ENCODE measurements at regions not wholly inside any gene's neighbourhood (a gene's known extent, or its start where the extent isn't known, plus 50 kb on each side); places are given as distances from the start of the nearest gene placed in this dataset.

DNA sequence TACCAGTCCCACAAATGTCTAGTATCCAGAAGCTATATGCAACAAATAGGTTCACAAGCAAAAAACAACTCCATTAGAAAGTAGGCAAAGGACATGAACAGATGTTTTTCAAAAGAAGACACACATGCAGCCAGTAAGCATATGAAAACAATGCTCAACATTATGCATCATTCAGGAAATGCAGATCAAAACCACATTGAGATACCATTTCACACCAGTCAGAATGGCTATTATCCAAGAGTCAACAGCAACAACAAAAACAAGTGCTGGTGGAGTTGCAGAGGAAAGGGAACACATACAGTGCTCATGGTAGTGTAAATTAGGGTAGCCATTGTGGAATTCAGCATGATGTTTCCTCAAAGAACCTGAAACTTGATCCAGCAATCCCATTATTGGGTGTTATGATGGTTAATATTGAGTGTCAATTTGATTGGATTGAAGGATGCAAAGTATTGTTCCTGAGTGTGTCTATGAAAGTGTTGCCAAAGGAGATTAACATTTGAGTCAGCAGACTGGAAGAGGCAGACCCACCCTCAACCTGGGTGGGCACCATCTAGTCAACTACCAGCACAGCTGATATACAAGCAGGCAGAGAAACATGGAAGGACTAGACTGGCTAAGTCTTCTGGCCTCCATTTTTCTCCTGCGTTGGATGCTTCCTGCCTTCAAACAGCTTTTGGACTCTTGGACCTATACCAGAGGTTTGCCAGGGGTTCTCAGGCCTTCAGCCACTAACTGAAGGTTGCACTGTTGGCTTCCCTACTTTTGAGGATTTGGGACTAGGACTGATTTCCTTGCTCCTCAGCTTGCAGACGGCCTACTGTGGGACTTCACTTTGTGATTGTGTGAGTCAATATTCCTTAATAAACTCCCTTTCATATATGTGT is 218.4 kb upstream of the SEMA3D start:
- no peak for DNase-seq
- Histone ChIP-seq H3K56ac (ENCODE audit: low read length) (no peak overlapping the region), H3K18ac (ENCODE audit: low read length) (no peak overlapping the region), H3K4me2 (ENCODE audit: low read length) (no peak overlapping the region), H2BK120ac (ENCODE audit: low read depth, low read length) (no peak overlapping the region), H2BK5ac (ENCODE audit: low read length) (no peak overlapping the region), H3K4me1 (ENCODE audit: control insufficient read depth, low read depth, low read length) (no peaks in the 10 kb centered on the region), H3K27ac (ENCODE audit: low read depth, low read length) (no peak overlapping the region), H3K23ac (ENCODE audit: low read length) (no peak overlapping the region), H3K9ac (ENCODE audit: low read length) (no peak overlapping the region), H3K27me3 (ENCODE audit: insufficient read depth, low read length, poor library complexity) (no peaks in the 10 kb centered on the region), H3K4me3 (ENCODE audit: low read length) (no peak overlapping the region), H3K79me2 (ENCODE audit: control insufficient read depth, insufficient read depth, low read length) (no peaks in the 10 kb centered on the region), H3K4ac (ENCODE audit: low read depth, low read length) (no peak overlapping the region), H3K79me1 (ENCODE audit: low read length) (no peaks in the 10 kb centered on the region), H2AK5ac (ENCODE audit: low read length) (no peak overlapping the region), H4K5ac (ENCODE audit: low read length) (no peak overlapping the region), H4K8ac (ENCODE audit: low read depth, low read length) (no peak overlapping the region), H3K36me3 (ENCODE audit: control insufficient read depth, insufficient read depth, low read length) (no peaks in the 10 kb centered on the region), H2BK15ac (replicated peaks; ENCODE audit: low read depth) (no peak overlapping the region)
- no CpG with 5 or more reads among the region's 2 CpGs for WGBS (ENCODE audit: extremely low coverage, insufficient coverage, low lambda C conversion rate)

DNA sequence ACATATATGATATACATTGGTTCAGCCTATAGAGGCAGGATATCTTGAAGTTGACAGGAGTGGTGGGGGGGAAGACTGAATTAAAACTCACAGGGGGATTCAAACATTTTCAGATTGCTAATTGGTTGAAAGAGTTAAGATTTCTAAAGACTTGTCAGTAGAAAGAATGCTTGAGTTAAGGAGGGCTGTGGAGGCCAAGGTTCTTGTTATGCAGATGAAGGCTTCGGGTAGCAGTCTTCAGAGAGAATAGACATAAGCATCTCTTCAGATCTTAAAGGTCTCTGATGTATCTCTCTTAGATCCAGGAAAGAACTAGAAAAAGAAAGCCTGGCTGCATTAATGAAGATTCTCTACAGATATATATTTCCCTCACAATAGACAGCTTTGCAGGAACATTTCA is 209.8 kb upstream of the SEMA3D start:
- WGBS (ENCODE audit: extremely low coverage, insufficient coverage, low lambda C conversion rate), result no CpG with 5 or more reads among the region's 1 CpG
- Histone ChIP-seq H3K4ac (ENCODE audit: low read depth, low read length) (no peak overlapping the region), H2BK120ac (ENCODE audit: low read depth, low read length) (no peak overlapping the region)

DNA sequence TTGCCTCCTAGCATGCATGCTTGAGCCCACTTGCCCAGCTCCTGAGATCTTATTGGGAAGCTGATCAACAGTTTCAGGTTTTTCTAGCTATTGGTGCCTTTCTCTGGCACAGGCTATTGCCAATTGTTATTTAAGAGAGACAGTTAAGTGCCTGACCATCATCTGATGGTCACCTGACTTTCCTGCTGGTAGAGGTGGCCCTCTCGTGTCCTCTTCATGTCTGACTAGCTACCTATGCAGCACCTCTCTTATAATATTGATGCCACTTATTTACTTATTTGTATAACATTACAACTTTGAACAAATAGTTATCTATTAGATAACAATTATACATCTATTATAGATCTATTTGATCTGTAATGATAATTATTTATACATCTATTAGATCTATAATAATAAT is 205.9 kb upstream of the SEMA3D start:
- Histone ChIP-seq H3K4me2 (ENCODE audit: low read length) (no peak overlapping the region), H2BK120ac (ENCODE audit: low read depth, low read length) (no peak overlapping the region), H3K4me3 (ENCODE audit: low read length) (no peak overlapping the region), H3K79me1 (ENCODE audit: low read length) (no peaks in the 10 kb centered on the region), H2BK15ac (replicated peaks; ENCODE audit: low read depth) (no peak overlapping the region), H3K27ac (ENCODE audit: low read depth, low read length) (no peak overlapping the region), H3K56ac (ENCODE audit: low read length) (no peak overlapping the region), H2AK5ac (ENCODE audit: low read length) (no peak overlapping the region), H4K8ac (ENCODE audit: low read depth, low read length) (no peak overlapping the region), H4K5ac (ENCODE audit: low read length) (no peak overlapping the region), H3K18ac (ENCODE audit: low read length) (no peak overlapping the region), H2BK5ac (ENCODE audit: low read length) (no peak overlapping the region), H3K4me1 (ENCODE audit: control insufficient read depth, low read depth, low read length) (no peaks in the 10 kb centered on the region), H3K79me2 (ENCODE audit: control insufficient read depth, insufficient read depth, low read length) (no peaks in the 10 kb centered on the region), H3K36me3 (ENCODE audit: control insufficient read depth, insufficient read depth, low read length) (no peaks in the 10 kb centered on the region), H3K27me3 (ENCODE audit: insufficient read depth, low read length, poor library complexity) (no peaks in the 10 kb centered on the region), H3K23ac (ENCODE audit: low read length) (no peak overlapping the region), H3K4ac (ENCODE audit: low read depth, low read length) (no peak overlapping the region), H3K9ac (ENCODE audit: low read length) (no peak overlapping the region)
- WGBS (ENCODE audit: extremely low coverage, insufficient coverage, low lambda C conversion rate), result no CpG with 5 or more reads among the region's 1 CpG
- no peak for DNase-seq

More for the DNA sequence above, 209.8 kb upstream of the SEMA3D start:
- no peaks in the 10 kb centered on the region for H3K27me3 ChIP-seq (ENCODE audit: insufficient read depth, low read length, poor library complexity)
- no peaks in the 10 kb centered on the region for H3K79me2 ChIP-seq (ENCODE audit: control insufficient read depth, insufficient read depth, low read length)
- H3K4me3 ChIP-seq (ENCODE audit: low read length), result no peak overlapping the region
- no peak overlapping the region for H3K18ac ChIP-seq (ENCODE audit: low read length)
- H3K27ac ChIP-seq (ENCODE audit: low read depth, low read length), result no peak overlapping the region
- DNase-seq, result no peak
- H3K23ac ChIP-seq (ENCODE audit: low read length), result no peak overlapping the region
- H3K56ac ChIP-seq (ENCODE audit: low read length), result no peak overlapping the region
- H4K8ac ChIP-seq (ENCODE audit: low read depth, low read length), result no peak overlapping the region
- H3K79me1 ChIP-seq (ENCODE audit: low read length), result no peaks in the 10 kb centered on the region
- no peaks in the 10 kb centered on the region for H3K4me1 ChIP-seq (ENCODE audit: control insufficient read depth, low read depth, low read length)
- no peaks in the 10 kb centered on the region for H3K36me3 ChIP-seq (ENCODE audit: control insufficient read depth, insufficient read depth, low read length)
- no peak overlapping the region for H4K5ac ChIP-seq (ENCODE audit: low read length)
- H2AK5ac ChIP-seq (ENCODE audit: low read length), result no peak overlapping the region
- H3K9ac ChIP-seq (ENCODE audit: low read length), result no peak overlapping the region
- no peak overlapping the region for H2BK5ac ChIP-seq (ENCODE audit: low read length)
- H3K4me2 ChIP-seq (ENCODE audit: low read length), result no peak overlapping the region
- H2BK15ac ChIP-seq (replicated peaks; ENCODE audit: low read depth), result no peak overlapping the region

DNA sequence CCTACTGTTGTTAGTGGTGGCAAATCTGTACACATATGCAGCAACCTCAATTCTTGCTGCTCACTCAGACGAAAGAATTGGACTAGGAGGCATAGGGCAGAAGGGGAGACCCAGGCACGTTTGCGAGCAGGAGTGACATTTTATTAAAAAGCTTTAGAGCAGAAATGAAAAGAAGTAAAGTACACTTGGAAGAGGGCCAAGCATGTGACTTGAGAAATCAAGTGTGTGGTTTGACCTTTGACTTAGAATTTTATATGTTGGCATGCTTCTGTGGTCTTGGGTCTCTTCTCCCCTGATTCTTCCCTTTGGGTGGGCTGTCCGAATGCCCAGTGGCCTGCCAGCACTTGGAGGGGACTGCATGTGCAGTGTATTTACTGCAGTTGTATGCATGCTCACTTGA is 205.5 kb upstream of the SEMA3D start:
- no CpG with 5 or more reads among the region's 4 CpGs for WGBS (ENCODE audit: extremely low coverage, insufficient coverage, low lambda C conversion rate)
- Histone ChIP-seq H3K9ac (ENCODE audit: low read length) (no peak overlapping the region), H3K56ac (ENCODE audit: low read length) (no peak overlapping the region)

DNA sequence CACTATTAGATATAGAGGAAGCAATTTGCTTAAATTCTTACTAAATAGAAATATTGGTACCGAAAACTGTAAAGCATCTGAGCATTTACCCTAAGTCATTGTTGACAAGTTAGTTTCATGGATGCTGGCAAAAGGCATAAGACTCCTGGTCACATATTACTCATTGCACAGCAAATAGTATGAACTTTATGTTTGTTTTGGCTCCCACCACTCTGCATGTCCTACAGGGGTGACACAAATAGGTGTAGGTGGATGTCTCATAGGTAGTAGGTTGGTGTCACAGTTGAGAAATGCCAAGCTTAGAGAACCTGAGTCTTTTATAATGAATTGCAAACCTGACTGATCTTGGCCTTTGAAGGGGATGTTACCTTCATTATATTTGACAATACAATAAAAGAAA is 199.6 kb upstream of the SEMA3D start:
- no peak overlapping the region for H3K4ac ChIP-seq (ENCODE audit: low read depth, low read length)
- no peak for DNase-seq
- H3K4me1 ChIP-seq (ENCODE audit: control insufficient read depth, low read depth, low read length), result no peaks in the 10 kb centered on the region
- H3K27ac ChIP-seq (ENCODE audit: low read depth, low read length), result no peak overlapping the region
- H2BK120ac ChIP-seq (ENCODE audit: low read depth, low read length), result no peak overlapping the region
- no peak overlapping the region for H3K18ac ChIP-seq (ENCODE audit: low read length)
- no peak overlapping the region for H2AK5ac ChIP-seq (ENCODE audit: low read length)
- no peaks in the 10 kb centered on the region for H3K79me1 ChIP-seq (ENCODE audit: low read length)
- H3K79me2 ChIP-seq (ENCODE audit: control insufficient read depth, insufficient read depth, low read length), result no peaks in the 10 kb centered on the region
- no peaks in the 10 kb centered on the region for H3K36me3 ChIP-seq (ENCODE audit: control insufficient read depth, insufficient read depth, low read length)
- WGBS (ENCODE audit: extremely low coverage, insufficient coverage, low lambda C conversion rate), result no CpG with 5 or more reads among the region's 1 CpG
- H3K23ac ChIP-seq (ENCODE audit: low read length), result no peak overlapping the region
- no peak overlapping the region for H4K8ac ChIP-seq (ENCODE audit: low read depth, low read length)
- H3K56ac ChIP-seq (ENCODE audit: low read length), result no peak overlapping the region
- no peak overlapping the region for H2BK5ac ChIP-seq (ENCODE audit: low read length)
- no peak overlapping the region for H3K4me2 ChIP-seq (ENCODE audit: low read length)
- no peak overlapping the region for H4K5ac ChIP-seq (ENCODE audit: low read length)
- no peak overlapping the region for H2BK15ac ChIP-seq (replicated peaks; ENCODE audit: low read depth)
- H3K9ac ChIP-seq (ENCODE audit: low read length), result no peak overlapping the region
- no peak overlapping the region for H3K4me3 ChIP-seq (ENCODE audit: low read length)
- H3K27me3 ChIP-seq (ENCODE audit: insufficient read depth, low read length, poor library complexity), result no peaks in the 10 kb centered on the region

More for the DNA sequence above, 205.5 kb upstream of the SEMA3D start:
- Histone ChIP-seq H3K79me1 (ENCODE audit: low read length) (no peaks in the 10 kb centered on the region), H3K23ac (ENCODE audit: low read length) (no peak overlapping the region), H4K8ac (ENCODE audit: low read depth, low read length) (no peak overlapping the region), H3K18ac (ENCODE audit: low read length) (no peak overlapping the region), H3K4ac (ENCODE audit: low read depth, low read length) (no peak overlapping the region), H2BK15ac (replicated peaks; ENCODE audit: low read depth) (no peak overlapping the region), H3K36me3 (ENCODE audit: control insufficient read depth, insufficient read depth, low read length) (no peaks in the 10 kb centered on the region), H3K4me2 (ENCODE audit: low read length) (no peak overlapping the region), H4K5ac (ENCODE audit: low read length) (no peak overlapping the region), H2AK5ac (ENCODE audit: low read length) (no peak overlapping the region), H3K27ac (ENCODE audit: low read depth, low read length) (no peak overlapping the region), H2BK5ac (ENCODE audit: low read length) (no peak overlapping the region), H3K4me1 (ENCODE audit: control insufficient read depth, low read depth, low read length) (no peaks in the 10 kb centered on the region), H2BK120ac (ENCODE audit: low read depth, low read length) (no peak overlapping the region), H3K27me3 (ENCODE audit: insufficient read depth, low read length, poor library complexity) (no peaks in the 10 kb centered on the region), H3K79me2 (ENCODE audit: control insufficient read depth, insufficient read depth, low read length) (no peaks in the 10 kb centered on the region), H3K4me3 (ENCODE audit: low read length) (no peak overlapping the region)
- DNase-seq, result no peak

DNA sequence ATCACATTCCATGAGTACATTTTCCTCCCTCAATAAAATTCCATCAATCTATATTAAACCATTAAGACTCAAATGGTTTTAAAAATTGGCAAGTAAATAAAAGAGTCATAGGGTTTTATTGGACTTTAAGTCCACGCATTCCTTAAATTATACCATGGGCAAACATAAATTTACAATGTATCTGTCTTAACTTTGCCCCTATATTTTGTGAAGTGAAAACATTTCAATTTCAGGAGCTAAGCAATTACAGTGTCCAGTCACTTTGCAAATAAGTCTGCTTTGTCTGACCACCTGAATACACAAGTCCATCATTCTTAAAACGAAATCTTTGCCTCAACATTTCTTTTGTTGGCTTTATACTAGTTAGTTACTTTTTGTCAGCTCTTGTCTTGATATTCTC is 197.5 kb upstream of the SEMA3D start:
- no peak overlapping the region for H3K56ac ChIP-seq (ENCODE audit: low read length)
- H3K36me3 ChIP-seq (ENCODE audit: control insufficient read depth, insufficient read depth, low read length), result no peaks in the 10 kb centered on the region
- H3K27ac ChIP-seq (ENCODE audit: low read depth, low read length), result no peak overlapping the region
- H3K79me1 ChIP-seq (ENCODE audit: low read length), result no peaks in the 10 kb centered on the region
- no peak overlapping the region for H3K4me3 ChIP-seq (ENCODE audit: low read length)
- DNase-seq, result no peak
- no peak overlapping the region for H3K9ac ChIP-seq (ENCODE audit: low read length)
- WGBS (ENCODE audit: extremely low coverage, insufficient coverage, low lambda C conversion rate), result no CpG with 5 or more reads among the region's 2 CpGs
- no peaks in the 10 kb centered on the region for H3K27me3 ChIP-seq (ENCODE audit: insufficient read depth, low read length, poor library complexity)
- H3K4ac ChIP-seq (ENCODE audit: low read depth, low read length), result no peak overlapping the region
- no peak overlapping the region for H3K23ac ChIP-seq (ENCODE audit: low read length)
- H3K4me2 ChIP-seq (ENCODE audit: low read length), result no peak overlapping the region
- H2AK5ac ChIP-seq (ENCODE audit: low read length), result no peak overlapping the region
- H2BK120ac ChIP-seq (ENCODE audit: low read depth, low read length), result no peak overlapping the region
- H4K5ac ChIP-seq (ENCODE audit: low read length), result no peak overlapping the region
- no peaks in the 10 kb centered on the region for H3K79me2 ChIP-seq (ENCODE audit: control insufficient read depth, insufficient read depth, low read length)
- no peak overlapping the region for H2BK15ac ChIP-seq (replicated peaks; ENCODE audit: low read depth)
- no peak overlapping the region for H4K8ac ChIP-seq (ENCODE audit: low read depth, low read length)
- H2BK5ac ChIP-seq (ENCODE audit: low read length), result no peak overlapping the region
- no peaks in the 10 kb centered on the region for H3K4me1 ChIP-seq (ENCODE audit: control insufficient read depth, low read depth, low read length)
- H3K18ac ChIP-seq (ENCODE audit: low read length), result no peak overlapping the region
